WTC11 (cell line): ENCODE measurements at regions not wholly inside any gene's neighbourhood (a gene's known extent, or its start where the extent isn't known, plus 50 kb on each side); places are given as distances from the start of the nearest gene placed in this dataset.

Experiments
- ATAC-seq: fragments of 200-7000 bp; cut with Tn5 transposase; 2 replicates; pipeline ENCODE4 v1.10.0; 2021; ENCODE audit warnings: mild to moderate bottlenecking, moderate library complexity
- CTCF ChIA-PET: fragments of 300-600 bp; sonication (Branson Sonifier 250); formaldehyde crosslinking; loops from one replicate; lab custom pipeline; 2021; ENCODE audit warnings: antibody characterized with exemption; lab: Charles Lee
- POLR2A ChIA-PET: fragments of 350-600 bp; sonication (Branson Sonifier 250); formaldehyde crosslinking; loops from one replicate; lab custom pipeline; 2021; ENCODE audit warnings: antibody characterized with exemption; lab: Charles Lee
- DNase-seq: peaks from one replicate; pipeline ENCODE4 v3.0.0; 2021; ENCODE audit warnings: low spot score
- H3K27ac Mint-ChIP-seq: 2 replicates; pipeline ENCODE4 v1.8.0; 2021; ENCODE audit warnings: mixed read lengths
- H3K27me3 Mint-ChIP-seq: 2 replicates; pipeline ENCODE4 v1.8.0; 2021; ENCODE audit warnings: low read depth, mild to moderate bottlenecking, moderate library complexity, mixed read lengths
- H3K36me3 Mint-ChIP-seq: 2 replicates; pipeline ENCODE4 v1.8.0; 2021; ENCODE audit warnings: mixed read lengths
- H3K4me1 Mint-ChIP-seq: 2 replicates; pipeline ENCODE4 v1.8.0; 2022; ENCODE audit warnings: mixed read lengths
- H3K4me3 Mint-ChIP-seq: 2 replicates; pipeline ENCODE4 v1.8.0; 2021; ENCODE audit warnings: mild to moderate bottlenecking, moderate library complexity, mixed read lengths
- H3K9me3 Mint-ChIP-seq: 2 replicates; pipeline ENCODE4 v1.8.0; 2021; ENCODE audit warnings: mixed read lengths
- ATF3 ChIP-seq: sonication (generic); formaldehyde crosslinking; conservative IDR thresholded peaks from 2 replicates; pipeline ENCODE4 v1.8.1; 2022; ENCODE audit warnings: mild to moderate bottlenecking, missing genetic modification reagents
- CDX4 ChIP-seq: fragments of 250-450 bp; sonication (Bioruptor Pico); IDR thresholded peaks from 2 replicates; pipeline ENCODE4 v1.9.0; 2021; ENCODE audit warnings: moderate library complexity, mild to moderate bottlenecking, inconsistent platforms, borderline replicate concordance
- HMGXB4 ChIP-seq: sonication (generic); formaldehyde crosslinking; IDR thresholded peaks from 2 replicates; pipeline ENCODE4 v1.8.1; 2023; ENCODE audit warnings: mild to moderate bottlenecking, moderate library complexity, missing genetic modification reagents
- MLX ChIP-seq: sonication (generic); formaldehyde crosslinking; IDR thresholded peaks from 2 replicates; pipeline ENCODE4 v1.8.1; 2023; ENCODE audit warnings: mild to moderate bottlenecking, missing genetic modification reagents, moderate library complexity
- SMAD4 ChIP-seq: sonication (generic); formaldehyde crosslinking; IDR thresholded peaks from 2 replicates; pipeline ENCODE4 v1.8.0; 2022; ENCODE audit warnings: mild to moderate bottlenecking, missing genetic modification reagents
- ZNF263 ChIP-seq: sonication (generic); formaldehyde crosslinking; IDR thresholded peaks from 2 replicates; pipeline ENCODE4 v1.8.1; 2022; ENCODE audit warnings: low read depth, mild to moderate bottlenecking, moderate library complexity, missing genetic modification reagents

- Mint-ChIP-seq H3K4me3 (no peak overlapping the region), H3K27me3 (peaks cover 55% of the 10 kb centered on the region), H3K36me3 (no peaks in the 10 kb centered on the region), H3K4me1 (peaks cover 49% of the 10 kb centered on the region), H3K27ac (no peak overlapping the region), H3K9me3 (no peaks in the 10 kb centered on the region)
- DNase-seq (no peak), ATAC-seq (no peak)
- TF ChIP-seq CDX4 (CRISPR knock-in tag), result no peak
- no peak for TF ChIP-seq ATF3 (CRISPR knock-in tag)
- no peak for TF ChIP-seq MLX (CRISPR knock-in tag)
- TF ChIP-seq HMGXB4 (CRISPR knock-in tag), result no peak
- TF ChIP-seq ZNF263 (CRISPR knock-in tag), result no peak
- TF ChIP-seq SMAD4 (CRISPR knock-in tag), result no peak
- ChIA-PET CTCF (no interaction called here), POLR2A (no interaction called here)
These were observed 50.6 kb upstream of the ZEB2 start for GRCh38 chr2:144570566-144570965.
